Vagina (tissue), 2 donors: ENCODE measurements at regions not wholly inside any gene's neighbourhood (a gene's known extent, or its start where the extent isn't known, plus 50 kb on each side); places are given as distances from the start of the nearest gene placed in this dataset.

Experiments
- DNase-seq, 2 donors: peaks; one replicate each; pipeline ENCODE4 v3.0.0-alpha.2; 2017; ENCODE audit errors: extremely low spot score in 2 of 2
- H3K27ac ChIP-seq: fragments of 200-600 bp; sonication (generic); one replicate; pipeline ENCODE4 v1.5.1; 2019
- H3K27me3 ChIP-seq: fragments of 200-600 bp; sonication (generic); one replicate; pipeline ENCODE4 v1.5.1; 2019
- H3K36me3 ChIP-seq, 2 donors: fragments of 200-600 bp; sonication (generic); one replicate each; pipeline ENCODE4 v1.5.1; 2017 to 2019
- H3K4me1 ChIP-seq: fragments of 200-600 bp; sonication (generic); one replicate; pipeline ENCODE4 v1.5.1; 2019
- H3K4me3 ChIP-seq, 2 donors: fragments of 200-600 bp; sonication (generic); 1 replicate in 1 of 2; 2 replicates in 1 of 2; pipeline ENCODE4 v1.5.1; 2016 to 2019
- H3K9me3 ChIP-seq: fragments of 200-600 bp; sonication (generic); one replicate; pipeline ENCODE4 v1.5.1; 2019
- CTCF ChIP-seq, 3 experiments: fragments of 450-650 bp in 2 of 3; fragments of 200-600 bp in 1 of 3; sonication (generic) in 1 of 3; IDR thresholded peaks; one replicate each; pipeline ENCODE4 v1.5.1; 2017 to 2019; ENCODE audit warnings: antibody characterized with exemption in 3 of 3, mild to moderate bottlenecking in 2 of 3, moderate library complexity in 2 of 3
- POLR2A ChIP-seq, 2 donors: fragments of 450-650 bp; IDR thresholded peaks; one replicate each; pipeline ENCODE4 v1.6.1; 2017; ENCODE audit warnings: antibody characterized with exemption in 2 of 2, mild to moderate bottlenecking in 2 of 2, moderate library complexity in 2 of 2
- POLR2AphosphoS5 ChIP-seq, 2 donors: sonication (generic); formaldehyde crosslinking; IDR thresholded peaks; one replicate each; pipeline ENCODE4 v1.9.0; 2017; ENCODE audit warnings: antibody characterized with exemption in 2 of 2, mild to moderate bottlenecking in 2 of 2, low read depth in 1 of 2; ENCODE audit not compliant: insufficient read depth in 1 of 2
- intact Hi-C: fragments of 100-400 bp; cut with DNase I; formaldehyde crosslinking; loops from one replicate; pipeline ENCODE4 v1.15.1; 2023

DNA sequence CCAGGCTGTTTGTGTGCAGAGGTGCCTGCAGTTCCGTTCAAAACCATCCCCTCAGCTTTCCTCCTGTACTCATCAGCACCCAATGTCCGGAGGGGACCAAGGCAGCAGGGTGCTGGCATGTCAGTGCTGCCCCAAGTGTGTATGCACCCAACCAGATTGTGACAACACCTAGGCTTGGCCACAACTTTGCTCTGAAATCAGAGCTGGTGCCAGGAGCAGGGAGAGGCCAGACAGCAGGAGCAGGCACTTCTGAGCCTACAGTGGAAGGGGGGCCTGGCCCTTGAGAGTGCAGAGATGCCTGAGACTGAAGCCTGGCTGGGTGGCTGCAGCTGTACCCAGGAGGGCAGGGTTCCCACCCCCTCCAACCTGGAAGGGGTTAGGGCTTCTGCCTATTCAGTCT, 56.5 kb upstream of the RASGEF1B start:
- no peak for TF ChIP-seq POLR2A (IDR thresholded peaks at IDR 0.05)
- TF ChIP-seq CTCF (IDR thresholded peaks at IDR 0.05), result no peak
- TF ChIP-seq POLR2AphosphoS5 (IDR thresholded peaks at IDR 0.05; ENCODE audit: insufficient read depth in 1 of 2, low read depth in 1 of 2), result no peak
- DNase-seq, result no peak
- Histone ChIP-seq H3K4me1 (no peaks in the 10 kb centered on the region), H3K9me3 (no peaks in the 10 kb centered on the region), H3K27me3 (no peaks in the 10 kb centered on the region), H3K27ac (no peak overlapping the region), H3K4me3 (no peak overlapping the region), H3K36me3 (no peaks in the 10 kb centered on the region)
- intact Hi-C loops, result no loop called here

DNA sequence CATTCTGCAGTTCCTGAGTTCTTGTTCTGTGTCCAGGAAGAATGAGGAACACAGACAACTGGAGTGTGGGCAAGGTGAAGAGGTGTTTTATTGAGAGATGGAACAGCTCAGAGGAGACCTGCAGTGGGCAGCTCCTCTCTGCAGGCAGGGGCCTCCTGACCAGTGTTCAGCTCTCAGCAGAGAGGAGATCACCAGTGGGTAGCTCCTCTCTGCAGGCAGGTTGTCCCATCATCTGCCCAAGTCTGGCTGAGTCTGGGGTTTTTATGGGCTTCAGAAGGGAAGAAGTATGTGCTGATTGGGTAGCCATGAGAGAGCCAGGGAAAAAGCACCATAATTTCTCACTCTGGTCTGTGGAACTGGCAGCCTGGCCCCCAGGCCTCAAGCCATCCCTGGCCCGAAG, 56.0 kb upstream of the RASGEF1B start:
- TF ChIP-seq POLR2A (IDR thresholded peaks at IDR 0.05) (no peak), POLR2AphosphoS5 (IDR thresholded peaks at IDR 0.05; ENCODE audit: insufficient read depth in 1 of 2, low read depth in 1 of 2) (no peak), CTCF (IDR thresholded peaks at IDR 0.05) (no peak)
- Histone ChIP-seq H3K4me1 (no peaks in the 10 kb centered on the region), H3K9me3 (no peaks in the 10 kb centered on the region), H3K27me3 (no peaks in the 10 kb centered on the region), H3K27ac (no peak overlapping the region), H3K4me3 (no peak overlapping the region), H3K36me3 (no peaks in the 10 kb centered on the region)
- DNase-seq, result no peak
- intact Hi-C loops, result no loop called here

GRCh38 chr4:81527115-81527514, 55.4 kb upstream of the RASGEF1B start:
- Histone ChIP-seq H3K9me3 (no peaks in the 10 kb centered on the region), H3K36me3 (no peaks in the 10 kb centered on the region), H3K27me3 (no peaks in the 10 kb centered on the region), H3K4me1 (no peaks in the 10 kb centered on the region), H3K4me3 (no peak overlapping the region), H3K27ac (no peak overlapping the region)
- TF ChIP-seq POLR2AphosphoS5 (IDR thresholded peaks at IDR 0.05; ENCODE audit: insufficient read depth in 1 of 2, low read depth in 1 of 2), result no peak
- no peak for TF ChIP-seq CTCF (IDR thresholded peaks at IDR 0.05)
- no peak for TF ChIP-seq POLR2A (IDR thresholded peaks at IDR 0.05)
- intact Hi-C loops, result no loop called here
- DNase-seq, result no peak

- TF ChIP-seq POLR2A (IDR thresholded peaks at IDR 0.05) (no peak), CTCF (IDR thresholded peaks at IDR 0.05) (no peak), POLR2AphosphoS5 (IDR thresholded peaks at IDR 0.05; ENCODE audit: insufficient read depth in 1 of 2, low read depth in 1 of 2) (no peak)
- DNase-seq, result no peak
- intact Hi-C loops, result no loop called here
Observed at GRCh38 chr4:81526706-81527105, 55.0 kb upstream of the RASGEF1B start.

DNA sequence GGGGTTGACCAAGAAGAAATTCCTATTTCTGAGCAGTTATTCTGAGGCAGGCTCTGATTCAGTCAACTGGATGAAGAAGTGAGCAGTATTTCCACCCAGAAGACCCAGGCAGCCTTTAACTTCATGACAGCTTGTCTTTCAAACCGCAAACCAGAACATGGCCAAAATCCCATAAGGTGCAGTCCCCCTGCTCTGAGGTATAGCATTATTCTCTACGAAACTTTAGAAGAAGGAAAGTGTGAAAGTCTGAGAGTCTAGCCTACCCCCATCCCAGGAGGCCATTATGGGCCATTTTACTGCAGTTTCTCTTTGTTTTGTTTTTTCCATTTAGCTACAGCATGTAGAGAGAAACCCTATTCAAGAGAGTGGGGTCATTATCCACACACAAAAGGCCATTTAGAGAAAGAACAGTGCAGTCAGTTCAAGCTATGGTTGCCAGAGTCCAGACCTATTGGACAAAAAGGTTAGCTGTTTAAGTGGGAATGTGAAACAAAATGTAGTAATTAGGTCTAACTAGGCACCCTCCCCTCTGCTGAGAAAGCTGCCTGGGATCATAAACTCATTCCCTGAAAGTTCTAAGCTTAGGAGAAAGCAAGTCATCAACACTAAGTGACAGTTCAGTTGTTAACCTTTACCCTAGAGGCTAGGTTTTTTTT, 52.1 kb upstream of the RASGEF1B start:
- H3K4me1 ChIP-seq, result no peaks in the 10 kb centered on the region
- intact Hi-C loops, result no loop called here
- no peak overlapping the region for H3K27ac ChIP-seq
- H3K9me3 ChIP-seq, result no peaks in the 10 kb centered on the region
- TF ChIP-seq POLR2AphosphoS5 (IDR thresholded peaks at IDR 0.05; ENCODE audit: insufficient read depth in 1 of 2, low read depth in 1 of 2) (no peak), POLR2A (IDR thresholded peaks at IDR 0.05) (no peak), CTCF (IDR thresholded peaks at IDR 0.05) (no peak)
- no peak for DNase-seq
- no peaks in the 10 kb centered on the region for H3K27me3 ChIP-seq
- no peaks in the 10 kb centered on the region for H3K36me3 ChIP-seq
- H3K4me3 ChIP-seq, result no peak overlapping the region

More at GRCh38 chr4:81526706-81527105, 55.0 kb upstream of the RASGEF1B start:
- H3K27me3 ChIP-seq, result no peaks in the 10 kb centered on the region
- H3K27ac ChIP-seq, result no peak overlapping the region
- no peaks in the 10 kb centered on the region for H3K4me1 ChIP-seq
- no peaks in the 10 kb centered on the region for H3K9me3 ChIP-seq
- no peaks in the 10 kb centered on the region for H3K36me3 ChIP-seq
- no peak overlapping the region for H3K4me3 ChIP-seq
